HEK293 (cell line): ENCODE measurements at regions not wholly inside any gene's neighbourhood (a gene's known extent, or its start where the extent isn't known, plus 50 kb on each side); places are given as distances from the start of the nearest gene placed in this dataset.

Source experiments
- HIC1 ChIP-seq: fragments of 450-650 bp; formaldehyde crosslinking; IDR thresholded peaks from 2 replicates; pipeline ENCODE4 v1.5.1; 2016; ENCODE audit warnings: missing biosample characterization, missing genetic modification characterization
- HOXA7 ChIP-seq: sonication (generic); formaldehyde crosslinking; IDR thresholded peaks from 2 replicates; pipeline ENCODE4 v1.8.1; 2022; ENCODE audit warnings: missing genetic modification reagents, borderline replicate concordance
- KLF16 ChIP-seq: fragments of 450-650 bp; formaldehyde crosslinking; IDR thresholded peaks from 2 replicates; pipeline ENCODE4 v1.5.1; 2017; ENCODE audit warnings: missing biosample characterization, missing genetic modification characterization
- RBAK ChIP-seq: fragments of 450-650 bp; formaldehyde crosslinking; IDR thresholded peaks from 2 replicates; pipeline ENCODE4 v1.5.1; 2016; ENCODE audit warnings: missing biosample characterization, missing genetic modification characterization
- ZNF121 ChIP-seq: fragments of 450-650 bp; formaldehyde crosslinking; IDR thresholded peaks from 2 replicates; pipeline ENCODE4 v1.5.1; 2016; ENCODE audit warnings: missing biosample characterization, missing genetic modification characterization
- ZNF274 ChIP-seq, 2 experiments: fragments of 200-500 bp in 1 of 2; fragments of 450-650 bp in 1 of 2; sonication (Bioruptor generic) in 1 of 2; formaldehyde crosslinking in 1 of 2; IDR thresholded peaks; 2 replicates each; pipeline versions ENCODE4 v1.5.1 to v1.6.1; 2014 to 2016; ENCODE audit warnings: borderline replicate concordance in 1 of 2, inconsistent platforms in 1 of 2, low read length in 1 of 2, missing biosample characterization in 1 of 2, missing genetic modification characterization in 1 of 2
- ZNF501 ChIP-seq: fragments of 450-650 bp; formaldehyde crosslinking; IDR thresholded peaks from 2 replicates; pipeline ENCODE4 v1.5.1; 2016; ENCODE audit warnings: missing biosample characterization, missing genetic modification characterization
- ZNF610 ChIP-seq: fragments of 450-650 bp; formaldehyde crosslinking; IDR thresholded peaks from 2 replicates; pipeline ENCODE4 v1.5.1; 2016; ENCODE audit warnings: missing biosample characterization, missing genetic modification characterization, borderline replicate concordance
- ZNF623 ChIP-seq: fragments of 450-650 bp; formaldehyde crosslinking; IDR thresholded peaks from 2 replicates; pipeline ENCODE4 v1.5.1; 2016; ENCODE audit warnings: missing biosample characterization, missing genetic modification characterization
- ZNF830 ChIP-seq: fragments of 450-650 bp; IDR thresholded peaks from 2 replicates; pipeline ENCODE4 v1.5.0; 2018; ENCODE audit warnings: missing biosample characterization, missing genetic modification characterization, low read depth, mild to moderate bottlenecking, moderate library complexity
- TF ChIP-seq, protein P1 (sequence below): fragments of 450-650 bp; formaldehyde crosslinking; IDR thresholded peaks from 2 replicates; pipeline ENCODE4 v1.5.1; 2016; ENCODE audit warnings: missing biosample characterization, missing genetic modification characterization
- TF ChIP-seq, protein P2 (sequence below): fragments of 450-650 bp; formaldehyde crosslinking; IDR thresholded peaks from 2 replicates; pipeline ENCODE4 v1.5.1; 2016; ENCODE audit warnings: missing biosample characterization, missing genetic modification characterization

DNA sequence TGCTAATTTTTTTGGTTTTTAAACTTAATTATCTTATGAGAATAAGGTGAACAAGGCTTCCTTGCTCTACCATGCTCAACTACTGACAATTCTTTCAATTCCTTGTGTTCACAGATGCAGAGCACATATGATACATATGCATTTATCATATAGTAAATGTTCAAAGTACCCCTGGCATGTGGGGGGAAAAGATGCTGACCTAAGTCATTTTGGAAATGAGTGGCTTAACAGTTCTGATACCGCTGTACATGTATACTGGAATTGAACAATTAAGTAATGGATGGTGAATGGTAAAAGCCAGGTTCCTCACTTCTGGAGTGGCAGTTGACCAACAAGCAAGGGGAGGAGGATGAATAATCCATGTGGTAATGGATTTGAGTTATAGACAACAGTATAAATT, 149.6 kb downstream of the NAF1 start:
- TF ChIP-seq HIC1 (tag by site-specific recombination) (no peak), HOXA7 (CRISPR knock-in tag) (no peak), ZNF830 (tag by site-specific recombination) (no peak), KLF16 (tag by site-specific recombination) (no peak), ZNF623 (no peak), ZNF610 (tag by site-specific recombination) (no peak), ZNF501 (tag by site-specific recombination) (no peak), ZNF121 (tag by site-specific recombination) (no peak), ZNF274 (IDR thresholded peaks at IDR 0.05; ENCODE audit: low read length) (no peak), ZNF274 (tag by site-specific recombination; IDR thresholded peaks at IDR 0.05; ENCODE audit: borderline replicate concordance) (no peak), RBAK (no peak)
- TF ChIP-seq, protein P1, sequence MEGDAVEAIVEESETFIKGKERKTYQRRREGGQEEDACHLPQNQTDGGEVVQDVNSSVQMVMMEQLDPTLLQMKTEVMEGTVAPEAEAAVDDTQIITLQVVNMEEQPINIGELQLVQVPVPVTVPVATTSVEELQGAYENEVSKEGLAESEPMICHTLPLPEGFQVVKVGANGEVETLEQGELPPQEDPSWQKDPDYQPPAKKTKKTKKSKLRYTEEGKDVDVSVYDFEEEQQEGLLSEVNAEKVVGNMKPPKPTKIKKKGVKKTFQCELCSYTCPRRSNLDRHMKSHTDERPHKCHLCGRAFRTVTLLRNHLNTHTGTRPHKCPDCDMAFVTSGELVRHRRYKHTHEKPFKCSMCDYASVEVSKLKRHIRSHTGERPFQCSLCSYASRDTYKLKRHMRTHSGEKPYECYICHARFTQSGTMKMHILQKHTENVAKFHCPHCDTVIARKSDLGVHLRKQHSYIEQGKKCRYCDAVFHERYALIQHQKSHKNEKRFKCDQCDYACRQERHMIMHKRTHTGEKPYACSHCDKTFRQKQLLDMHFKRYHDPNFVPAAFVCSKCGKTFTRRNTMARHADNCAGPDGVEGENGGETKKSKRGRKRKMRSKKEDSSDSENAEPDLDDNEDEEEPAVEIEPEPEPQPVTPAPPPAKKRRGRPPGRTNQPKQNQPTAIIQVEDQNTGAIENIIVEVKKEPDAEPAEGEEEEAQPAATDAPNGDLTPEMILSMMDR (tag by site-specific recombination): no peak
- TF ChIP-seq, protein P2, sequence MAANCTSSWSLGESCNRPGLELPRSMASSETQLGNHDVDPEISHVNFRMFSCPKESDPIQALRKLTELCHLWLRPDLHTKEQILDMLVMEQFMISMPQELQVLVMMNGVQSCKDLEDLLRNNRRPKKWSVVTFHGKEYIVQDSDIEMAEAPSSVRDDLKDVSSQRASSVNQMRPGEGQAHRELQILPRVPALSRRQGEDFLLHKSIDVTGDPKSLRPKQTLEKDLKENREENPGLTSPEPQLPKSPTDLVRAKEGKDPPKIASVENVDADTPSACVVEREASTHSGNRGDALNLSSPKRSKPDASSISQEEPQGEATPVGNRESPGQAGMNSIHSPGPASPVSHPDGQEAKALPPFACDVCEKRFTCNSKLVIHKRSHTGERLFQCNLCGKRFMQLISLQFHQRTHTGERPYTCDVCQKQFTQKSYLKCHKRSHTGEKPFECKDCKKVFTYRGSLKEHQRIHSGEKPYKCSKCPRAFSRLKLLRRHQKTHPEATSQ: no peak
